ENCODE measurements at regions not wholly inside any gene's neighbourhood (a gene's known extent, or its start where the extent isn't known, plus 50 kb on each side); places are given as distances from the start of the nearest gene placed in this dataset.
"Not testable (repeated sequence)": the region's sequence is repeated elsewhere in the genome, so short reads cannot be mapped to it uniquely, and the experiment has no call there.

DNA sequence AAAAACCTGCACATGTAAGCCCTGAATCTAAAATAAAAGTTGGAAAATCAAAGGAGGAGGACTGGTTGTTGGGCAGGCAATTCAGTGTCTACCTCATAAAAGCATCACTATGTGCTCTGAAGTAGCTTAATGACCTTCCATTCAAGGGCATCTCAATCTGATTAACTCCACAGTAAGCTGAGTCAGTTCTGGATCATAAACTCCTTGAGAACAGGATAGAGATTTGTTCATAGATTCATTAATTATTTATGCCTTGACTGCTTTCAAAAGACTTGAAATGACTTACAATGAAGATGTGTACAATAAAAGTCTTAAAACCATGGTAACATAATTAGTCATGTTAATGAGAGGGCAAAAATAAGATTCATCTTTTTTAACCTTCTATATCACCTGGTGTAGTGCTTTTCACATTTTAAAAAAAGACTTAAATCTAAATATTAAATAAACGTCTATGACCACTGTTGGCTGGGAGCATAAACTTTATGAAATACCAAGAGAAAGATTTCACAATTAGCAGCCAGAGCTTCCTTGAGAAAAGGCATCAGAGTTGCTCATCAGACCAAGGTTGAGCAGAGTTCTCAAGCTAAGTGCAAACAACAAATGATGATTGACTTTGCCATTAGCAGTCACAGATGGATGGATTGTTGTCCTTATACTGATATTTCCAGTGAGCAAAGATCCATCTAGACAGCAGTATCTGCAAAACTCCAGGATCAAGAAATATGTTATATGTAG is 237.3 kb upstream of the THUMPD2 start:
- Mint-ChIP-seq H3K9me3 (peaks cover 22% of the 10 kb centered on the region), H3K4me3 (no peak overlapping the region), H3K27me3 (peaks cover 1% of the 10 kb centered on the region), H3K27ac (no peak overlapping the region), H3K4me1 (no peaks in the 10 kb centered on the region), H3K36me3 (peaks cover 2% of the 10 kb centered on the region)

DNA sequence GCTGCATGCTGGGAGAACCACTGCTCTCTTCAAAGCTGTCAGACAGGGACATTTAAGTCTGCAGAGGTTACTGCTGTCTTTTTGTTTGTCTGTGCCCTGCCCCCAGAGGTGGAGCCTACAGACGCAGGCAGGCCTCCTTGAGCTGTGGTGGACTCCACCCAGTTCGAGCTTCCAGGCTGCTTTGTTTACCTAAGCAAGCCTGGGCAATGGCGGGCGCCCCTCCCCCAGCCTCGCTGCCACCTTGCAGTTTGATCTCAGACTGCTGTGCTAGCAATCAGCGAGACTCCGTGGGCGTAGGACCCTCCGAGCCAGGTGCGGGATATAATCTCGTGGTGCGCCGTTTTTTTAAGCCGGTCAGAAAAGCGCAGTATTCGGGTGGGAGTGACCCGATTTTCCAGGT is 234.9 kb upstream of the THUMPD2 start:
- not testable (repeated sequence) for H3K36me3 Mint-ChIP-seq, H3K9me3 Mint-ChIP-seq

DNA sequence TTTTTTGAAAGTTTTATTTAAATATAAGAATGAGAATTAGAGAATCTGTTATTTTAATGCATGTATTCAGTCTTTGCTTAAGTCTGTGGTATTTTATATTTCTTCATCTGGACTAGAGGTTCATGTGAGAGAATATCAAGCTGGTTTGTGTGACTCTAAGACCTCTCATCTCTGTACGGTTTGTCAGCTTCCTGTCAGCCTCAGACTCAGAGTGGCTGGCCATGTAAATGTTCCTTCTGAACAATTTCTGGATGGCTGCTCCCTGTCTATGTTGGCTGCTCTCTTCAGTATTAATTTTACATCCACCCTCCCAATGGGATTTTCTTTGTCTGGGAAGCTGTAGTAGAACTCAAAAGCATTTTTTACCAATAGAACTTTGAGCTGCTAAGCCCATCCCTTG is 225.3 kb upstream of the THUMPD2 start:
- Mint-ChIP-seq H3K4me3 (no peak overlapping the region), H3K36me3 (no peaks in the 10 kb centered on the region), H3K27ac (no peak overlapping the region), H3K9me3 (no peaks in the 10 kb centered on the region), H3K4me1 (no peaks in the 10 kb centered on the region), H3K27me3 (no peaks in the 10 kb centered on the region)

More for the DNA sequence above, 234.9 kb upstream of the THUMPD2 start:
- not testable (repeated sequence) for H3K27ac Mint-ChIP-seq, H3K4me1 Mint-ChIP-seq, H3K27me3 Mint-ChIP-seq, H3K4me3 Mint-ChIP-seq

DNA sequence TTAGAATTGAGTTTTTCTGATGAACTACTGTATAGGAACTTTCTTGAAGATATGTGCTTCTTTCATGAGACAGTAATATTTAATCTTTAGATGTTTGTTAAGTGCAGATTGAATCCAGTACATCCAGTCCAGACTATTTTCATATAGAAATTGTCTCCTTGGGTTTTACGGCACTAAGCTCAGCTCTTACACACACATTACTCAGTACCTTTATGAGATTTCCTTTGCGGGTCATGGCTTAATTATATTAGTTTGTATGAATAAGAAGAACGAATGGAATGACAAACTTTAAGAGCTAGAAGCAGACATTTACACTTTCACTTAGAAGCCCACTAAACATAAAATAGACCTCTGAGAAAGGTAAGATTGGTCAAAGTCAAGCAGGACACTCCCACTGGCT is 223.3 kb upstream of the THUMPD2 start:
- Mint-ChIP-seq H3K9me3 (no peaks in the 10 kb centered on the region), H3K4me3 (no peak overlapping the region), H3K4me1 (no peaks in the 10 kb centered on the region), H3K27me3 (no peaks in the 10 kb centered on the region), H3K27ac (no peak overlapping the region), H3K36me3 (no peaks in the 10 kb centered on the region)

DNA sequence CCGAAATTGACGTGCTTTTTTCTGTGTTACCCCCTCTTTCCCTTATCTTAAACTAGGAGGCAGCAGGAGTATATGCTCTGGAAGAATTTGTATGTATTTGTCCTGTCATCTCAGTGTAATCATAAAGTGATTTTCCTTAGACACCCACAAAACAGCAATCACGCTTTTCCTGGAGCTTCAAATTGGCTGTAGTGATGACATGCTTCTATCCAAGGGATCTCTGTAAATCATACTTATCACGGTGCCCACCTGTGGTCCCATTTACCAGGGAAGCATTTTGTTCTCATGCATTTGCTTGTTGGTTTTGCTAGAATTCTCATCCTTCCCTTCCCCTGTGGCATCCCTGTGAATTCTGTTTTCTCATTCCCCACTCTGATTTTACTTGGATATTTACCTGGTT is 220.8 kb upstream of the THUMPD2 start:
- Mint-ChIP-seq H3K36me3 (no peaks in the 10 kb centered on the region), H3K27ac (no peak overlapping the region), H3K4me1 (no peaks in the 10 kb centered on the region), H3K27me3 (no peaks in the 10 kb centered on the region), H3K9me3 (no peaks in the 10 kb centered on the region), H3K4me3 (no peak overlapping the region)

- H3K9me3 Mint-ChIP-seq: no peaks in the 10 kb centered on the region
- no peaks in the 10 kb centered on the region for H3K4me1 Mint-ChIP-seq
- H3K27ac Mint-ChIP-seq: no peak overlapping the region
- H3K4me3 Mint-ChIP-seq: no peak overlapping the region
- no peaks in the 10 kb centered on the region for H3K27me3 Mint-ChIP-seq
- no peaks in the 10 kb centered on the region for H3K36me3 Mint-ChIP-seq
Observed at GRCh38 chr2:39998617-39999016, 219.6 kb upstream of the THUMPD2 start.

GRCh38 chr2:39996653-39997080 is 217.6 kb upstream of the THUMPD2 start:
- H3K9me3 Mint-ChIP-seq: no peaks in the 10 kb centered on the region
- H3K4me3 Mint-ChIP-seq: no peak overlapping the region
- H3K27me3 Mint-ChIP-seq: no peaks in the 10 kb centered on the region
- no peaks in the 10 kb centered on the region for H3K4me1 Mint-ChIP-seq
- no peaks in the 10 kb centered on the region for H3K36me3 Mint-ChIP-seq
- no peak overlapping the region for H3K27ac Mint-ChIP-seq

GRCh38 chr2:39995005-39995737 is 216.1 kb upstream of the THUMPD2 start:
- H3K4me1 Mint-ChIP-seq: no peaks in the 10 kb centered on the region
- H3K9me3 Mint-ChIP-seq: no peaks in the 10 kb centered on the region
- H3K4me3 Mint-ChIP-seq: no peak overlapping the region
- H3K36me3 Mint-ChIP-seq: no peaks in the 10 kb centered on the region
- no peak overlapping the region for H3K27ac Mint-ChIP-seq
- no peaks in the 10 kb centered on the region for H3K27me3 Mint-ChIP-seq

GRCh38 chr2:39994151-39994550 is 215.1 kb upstream of the THUMPD2 start:
- no peak overlapping the region for H3K27ac Mint-ChIP-seq
- no peaks in the 10 kb centered on the region for H3K4me1 Mint-ChIP-seq
- no peaks in the 10 kb centered on the region for H3K27me3 Mint-ChIP-seq

DNA sequence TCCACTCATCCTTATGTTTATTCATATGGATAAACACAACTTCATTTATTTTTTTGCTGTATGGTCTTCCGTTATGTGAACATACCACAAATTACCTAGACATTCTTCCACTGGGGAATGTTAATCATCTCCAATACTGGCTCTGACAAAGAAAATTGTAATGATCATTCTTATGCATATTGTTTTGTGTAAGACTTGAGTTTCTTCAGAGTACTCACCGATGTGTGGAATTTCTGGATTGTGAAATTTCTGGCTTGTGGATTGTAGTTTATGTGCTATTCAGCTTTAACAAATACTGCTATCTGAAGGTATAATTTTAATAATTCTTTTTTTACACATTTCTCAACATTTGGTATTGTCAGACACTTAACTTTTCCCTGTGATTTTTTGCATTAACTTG is 212.2 kb upstream of the THUMPD2 start:
- no peaks in the 10 kb centered on the region for H3K9me3 Mint-ChIP-seq
- H3K27me3 Mint-ChIP-seq: no peaks in the 10 kb centered on the region
- H3K4me3 Mint-ChIP-seq: no peak overlapping the region
- H3K27ac Mint-ChIP-seq: no peak overlapping the region
- no peaks in the 10 kb centered on the region for H3K4me1 Mint-ChIP-seq
- H3K36me3 Mint-ChIP-seq: no peaks in the 10 kb centered on the region

More at GRCh38 chr2:39994151-39994550, 215.1 kb upstream of the THUMPD2 start:
- Mint-ChIP-seq H3K36me3 (no peaks in the 10 kb centered on the region), H3K9me3 (no peaks in the 10 kb centered on the region), H3K4me3 (no peak overlapping the region)

DNA sequence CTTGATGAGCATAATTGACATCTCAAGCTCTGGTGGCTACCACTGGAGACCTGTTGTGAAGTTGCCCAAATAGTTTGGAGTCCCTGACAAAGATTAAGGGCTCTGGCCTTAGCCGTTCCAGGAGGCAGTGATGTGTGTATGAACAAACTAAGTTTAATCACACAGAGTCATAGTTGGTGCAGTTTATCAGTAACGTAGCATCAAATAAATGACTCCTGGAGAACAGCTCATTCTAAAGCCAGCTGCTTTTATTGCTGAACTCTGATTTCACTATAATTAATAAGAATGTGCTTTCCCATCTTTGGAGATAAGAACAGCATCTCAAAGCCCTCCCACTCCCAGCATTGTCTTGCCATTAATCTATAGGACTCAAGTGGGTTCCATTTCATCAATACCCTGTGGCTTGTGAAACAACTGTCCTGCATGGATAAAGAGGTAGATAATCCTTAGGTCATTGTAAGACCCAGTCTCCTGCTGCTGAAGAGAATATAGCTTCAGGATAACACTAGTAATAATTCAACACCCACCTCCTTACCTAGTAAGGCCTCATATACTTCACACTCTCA is 211.4 kb upstream of the THUMPD2 start:
- H3K4me3 Mint-ChIP-seq: no peak overlapping the region
- H3K9me3 Mint-ChIP-seq: no peaks in the 10 kb centered on the region
- no peaks in the 10 kb centered on the region for H3K4me1 Mint-ChIP-seq
- no peak overlapping the region for H3K27ac Mint-ChIP-seq
- no peaks in the 10 kb centered on the region for H3K36me3 Mint-ChIP-seq
- no peaks in the 10 kb centered on the region for H3K27me3 Mint-ChIP-seq

DNA sequence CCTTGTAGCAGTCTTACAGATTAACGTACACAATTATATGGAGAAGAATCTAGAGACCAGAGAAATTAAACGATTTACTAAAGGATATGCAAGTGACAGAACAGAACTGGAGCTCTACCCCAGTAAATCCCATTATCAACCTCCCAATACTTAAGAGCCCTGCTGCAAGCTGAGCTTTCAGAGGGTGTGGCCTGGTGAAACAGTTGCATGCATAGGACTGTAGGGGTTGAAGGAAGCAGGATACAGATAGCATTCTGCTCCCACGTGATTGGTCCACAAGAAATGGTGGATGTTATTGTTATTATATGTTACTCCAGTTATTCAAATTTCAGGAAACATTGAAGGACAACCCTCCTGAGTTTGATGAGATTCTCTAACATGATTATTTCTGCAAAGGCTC is 210.8 kb upstream of the THUMPD2 start:
- Mint-ChIP-seq H3K27me3 (no peaks in the 10 kb centered on the region), H3K4me1 (no peaks in the 10 kb centered on the region), H3K4me3 (no peak overlapping the region), H3K9me3 (no peaks in the 10 kb centered on the region), H3K36me3 (no peaks in the 10 kb centered on the region), H3K27ac (no peak overlapping the region)

- H3K36me3 Mint-ChIP-seq: no peaks in the 10 kb centered on the region
- no peak overlapping the region for H3K27ac Mint-ChIP-seq
- H3K4me1 Mint-ChIP-seq: no peaks in the 10 kb centered on the region
- peaks cover 3% of the 10 kb centered on the region for H3K27me3 Mint-ChIP-seq
- H3K9me3 Mint-ChIP-seq: no peaks in the 10 kb centered on the region
- H3K4me3 Mint-ChIP-seq: no peak overlapping the region
Observed at GRCh38 chr2:39981883-39982311, 202.8 kb upstream of the THUMPD2 start.

DNA sequence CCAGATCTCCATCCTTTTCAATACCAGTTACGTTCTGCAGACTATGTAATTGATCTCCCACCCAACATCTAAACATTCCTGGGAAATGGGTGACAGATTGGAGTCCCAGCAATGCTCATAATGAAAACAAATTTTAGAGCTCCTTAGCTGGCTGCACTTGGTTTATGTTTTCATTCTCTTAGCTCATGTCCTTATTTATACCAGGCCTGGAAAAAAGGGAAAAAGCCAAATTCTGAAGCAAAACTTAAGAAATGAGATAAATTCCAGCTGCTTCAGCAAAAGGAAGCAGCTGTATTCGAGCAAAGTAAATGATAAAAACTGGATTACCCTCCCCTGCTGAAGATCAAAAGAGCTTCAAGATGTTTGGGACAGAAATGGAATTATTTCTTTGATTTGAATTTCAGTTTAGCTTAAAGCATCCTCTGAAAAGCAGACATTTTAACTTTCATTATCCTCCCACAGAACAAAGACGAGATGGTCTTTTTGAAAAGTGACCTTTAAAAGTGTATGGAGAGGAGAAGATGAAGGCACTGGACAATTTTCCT is 196.5 kb upstream of the THUMPD2 start:
- H3K9me3 Mint-ChIP-seq: peaks cover 4% of the 10 kb centered on the region
- no peak overlapping the region for H3K4me3 Mint-ChIP-seq
- H3K36me3 Mint-ChIP-seq: no peaks in the 10 kb centered on the region
- no peak overlapping the region for H3K27ac Mint-ChIP-seq
- no peaks in the 10 kb centered on the region for H3K4me1 Mint-ChIP-seq
- no peaks in the 10 kb centered on the region for H3K27me3 Mint-ChIP-seq

GRCh38 chr2:39968037-39968436 is 189.0 kb upstream of the THUMPD2 start:
- no peak overlapping the region for H3K4me3 Mint-ChIP-seq
- H3K27ac Mint-ChIP-seq: no peak overlapping the region
- peaks cover 17% of the 10 kb centered on the region for H3K9me3 Mint-ChIP-seq
- no peaks in the 10 kb centered on the region for H3K27me3 Mint-ChIP-seq
- H3K36me3 Mint-ChIP-seq: no peaks in the 10 kb centered on the region
- H3K4me1 Mint-ChIP-seq: no peaks in the 10 kb centered on the region

DNA sequence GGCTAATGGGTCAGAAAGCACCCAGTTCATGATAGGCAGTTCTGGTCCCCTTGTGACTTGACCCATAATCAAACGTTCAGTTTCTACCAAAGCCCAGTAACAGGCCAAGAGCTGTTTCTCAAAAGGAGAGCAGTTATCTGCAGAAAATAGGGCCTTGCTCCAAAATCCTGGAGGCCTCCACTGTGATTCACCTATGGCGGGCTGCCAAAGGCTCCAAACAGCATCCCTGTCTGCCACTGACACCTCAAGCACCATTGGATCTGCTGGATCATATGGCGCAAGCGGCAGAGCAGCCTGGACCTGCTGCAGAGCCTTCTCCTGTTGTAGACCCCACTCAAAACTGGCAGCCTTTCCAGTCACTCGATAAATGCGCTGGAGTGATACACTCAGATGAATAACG is 181.6 kb upstream of the THUMPD2 start:
- H3K36me3 Mint-ChIP-seq, H3K4me1 Mint-ChIP-seq, H3K9me3 Mint-ChIP-seq, H3K27ac Mint-ChIP-seq, H3K4me3 Mint-ChIP-seq, H3K27me3 Mint-ChIP-seq: not testable (repeated sequence)

Measured in activated naive CD4-positive, alpha-beta T cell treated with anti-CD3 and anti-CD28 coated beads, Interleukin-2, amount 50 U/mL, for 24 hours (primary cell).